ENCODE measurements at regions not wholly inside any gene's neighbourhood (a gene's known extent, or its start where the extent isn't known, plus 50 kb on each side); places are given as distances from the start of the nearest gene placed in this dataset.

- TF ChIP-seq CREB1 (CRISPR knock-in tag; IDR thresholded peaks at IDR 0.05) (no peak), STAT6 (CRISPR knock-in tag; conservative IDR thresholded peaks at IDR 0.05; ENCODE audit: low read depth) (no peak), CTCF (IDR thresholded peaks at IDR 0.05) (no peak), ZSCAN18 (CRISPR knock-in tag; IDR thresholded peaks at IDR 0.05) (no peak), ELF4 (CRISPR knock-in tag; IDR thresholded peaks at IDR 0.05; ENCODE audit: low read depth) (no peak), ATF3 (CRISPR knock-in tag; conservative IDR thresholded peaks at IDR 0.05) (no peak), GABPB1 (CRISPR knock-in tag; IDR thresholded peaks at IDR 0.05) (no peak), E2F5 (CRISPR knock-in tag; IDR thresholded peaks at IDR 0.05) (no peak), ATF2 (CRISPR knock-in tag; IDR thresholded peaks at IDR 0.05; ENCODE audit: borderline replicate concordance, low read depth) (no peak), IRF2 (CRISPR knock-in tag; IDR thresholded peaks at IDR 0.05; ENCODE audit: borderline replicate concordance, low read depth) (no peak)
Measured at GRCh38 chr11:87455180-87455579, 417.4 kb downstream of the TMEM135 start.
